Sciatic nerve (tissue), 2 donors: ENCODE measurements at regions not wholly inside any gene's neighbourhood (a gene's known extent, or its start where the extent isn't known, plus 50 kb on each side); places are given as distances from the start of the nearest gene placed in this dataset.

Experiments
- ATAC-seq: fragments of 200-7000 bp; cut with Tn5 transposase; one replicate; pipeline ENCODE4 v1.9.1; 2020; ENCODE audit warnings: mild to moderate bottlenecking, moderate library complexity
- DNase-seq: peaks from one replicate; pipeline ENCODE4 v3.0.0-alpha.2; 2020; ENCODE audit warnings: low spot score
- intact Hi-C: fragments of 100-400 bp; cut with DNase I; formaldehyde crosslinking; loops from one replicate; pipeline ENCODE4 v1.14.2; 2022
- donor health status: DM: no; HTN: no; CAD: no.
- donor health status: DM: no; HTN: no; CAD: no.

- DNase-seq (no peak), ATAC-seq (no peak)
- intact Hi-C loops: no loop called here
Observed at GRCh38 chr16:72308396-72308795, 136.4 kb upstream of the PMFBP1 start.

- ATAC-seq (no peak), DNase-seq (no peak)
- intact Hi-C loops: no loop called here
Observed at GRCh38 chr16:72302332-72302731, 130.4 kb upstream of the PMFBP1 start.

- DNase-seq (no peak), ATAC-seq (no peak)
- intact Hi-C loops: no loop called here
Observed at GRCh38 chr16:72301523-72302236, 129.7 kb upstream of the PMFBP1 start.

GRCh38 chr16:72300892-72301291 is 128.9 kb upstream of the PMFBP1 start:
- no peak for ATAC-seq
- intact Hi-C loops: no loop called here
- no peak for DNase-seq

- intact Hi-C loops: no loop called here
- no peak for DNase-seq
- ATAC-seq: no peak
Observed at GRCh38 chr16:72299684-72300243, 127.8 kb upstream of the PMFBP1 start.

- DNase-seq (no peak), ATAC-seq (no peak)
- intact Hi-C loops: no loop called here
Observed at GRCh38 chr16:72298961-72299360, 127.0 kb upstream of the PMFBP1 start.

GRCh38 chr16:72295914-72296313 is 124.0 kb upstream of the PMFBP1 start:
- no peak for DNase-seq
- no peak for ATAC-seq

GRCh38 chr16:72291531-72291981 is 119.6 kb upstream of the PMFBP1 start:
- intact Hi-C loops: no loop called here
- no peak for DNase-seq
- ATAC-seq: no peak

More at GRCh38 chr16:72295914-72296313, 124.0 kb upstream of the PMFBP1 start:
- intact Hi-C loops: no loop called here

GRCh38 chr16:72291121-72291520 is 119.2 kb upstream of the PMFBP1 start:
- intact Hi-C loops: no loop called here
- ATAC-seq: no peak

GRCh38 chr16:72287649-72288048 is 115.7 kb upstream of the PMFBP1 start:
- intact Hi-C loops: no loop called here
- ATAC-seq: no peak
- no peak for DNase-seq

More at GRCh38 chr16:72291121-72291520, 119.2 kb upstream of the PMFBP1 start:
- DNase-seq: no peak

GRCh38 chr16:72286936-72287620 is 115.1 kb upstream of the PMFBP1 start:
- ATAC-seq (no peak), DNase-seq (no peak)
- intact Hi-C loops: no loop called here

- intact Hi-C loops: no loop called here
- ATAC-seq: no peak
Observed at GRCh38 chr16:72285728-72286127, 113.8 kb upstream of the PMFBP1 start.

GRCh38 chr16:72285324-72285723 is 113.4 kb upstream of the PMFBP1 start:
- intact Hi-C loops: no loop called here
- ATAC-seq (no peak), DNase-seq (no peak)

More at GRCh38 chr16:72285728-72286127, 113.8 kb upstream of the PMFBP1 start:
- DNase-seq: no peak

GRCh38 chr16:72284042-72284789 is 112.3 kb upstream of the PMFBP1 start:
- intact Hi-C loops: no loop called here
- no peak for DNase-seq
- no peak for ATAC-seq

- no peak for ATAC-seq
- no peak for DNase-seq
- intact Hi-C loops: no loop called here
Observed at GRCh38 chr16:72282362-72282761, 110.4 kb upstream of the PMFBP1 start.

- intact Hi-C loops: no loop called here
- DNase-seq (no peak), ATAC-seq (no peak)
Observed at GRCh38 chr16:72278301-72278700, 106.3 kb upstream of the PMFBP1 start.

- intact Hi-C loops: no loop called here
Observed at GRCh38 chr16:72277749-72278148, 105.8 kb upstream of the PMFBP1 start.

GRCh38 chr16:72271699-72272240 is 99.8 kb upstream of the PMFBP1 start:
- intact Hi-C loops: no loop called here
- DNase-seq: no peak
- no peak for ATAC-seq

More at GRCh38 chr16:72277749-72278148, 105.8 kb upstream of the PMFBP1 start:
- DNase-seq (no peak), ATAC-seq (no peak)

GRCh38 chr16:72270531-72270930 is 98.6 kb upstream of the PMFBP1 start:
- DNase-seq (no peak), ATAC-seq (no peak)
- intact Hi-C loops: no loop called here
